ENCODE measurements at regions not wholly inside any gene's neighbourhood (a gene's known extent, or its start where the extent isn't known, plus 50 kb on each side); places are given as distances from the start of the nearest gene placed in this dataset.

DNA sequence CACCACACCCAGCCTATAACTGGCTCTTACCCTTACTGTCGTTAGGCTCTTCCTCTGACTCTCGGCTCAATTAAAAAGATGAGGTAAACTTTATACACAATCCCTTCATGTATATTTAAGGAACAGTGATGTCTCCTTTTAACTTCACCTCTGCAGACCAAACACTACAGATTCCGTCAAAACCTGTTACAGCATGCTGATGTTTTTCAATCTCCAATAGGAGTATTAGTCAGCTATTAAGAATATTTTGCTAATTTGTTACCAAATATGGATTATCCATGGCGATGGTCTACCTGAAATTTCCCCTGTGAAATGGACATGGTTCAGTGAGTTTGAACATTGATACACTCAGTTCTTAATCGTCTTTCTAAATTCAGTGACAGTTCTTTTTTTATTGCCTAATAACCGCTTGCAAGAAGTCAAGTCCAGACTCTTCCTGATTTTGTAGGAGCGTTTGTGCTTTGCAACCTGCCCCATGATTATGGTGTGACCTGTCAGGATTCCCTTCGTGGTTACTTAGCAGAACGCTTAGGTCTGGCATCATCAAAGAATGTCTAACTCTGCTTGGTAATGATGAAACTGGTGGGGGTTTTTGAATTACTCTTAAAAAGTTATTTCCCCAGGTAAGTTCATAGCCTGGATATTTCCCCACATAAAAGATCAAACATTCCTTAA, 72.2 kb upstream of the STOX2 start:
- no peak overlapping the region for H3K4me3 ChIP-seq (ENCODE audit: low read depth, low read length)
- TF ChIP-seq, protein P1, sequence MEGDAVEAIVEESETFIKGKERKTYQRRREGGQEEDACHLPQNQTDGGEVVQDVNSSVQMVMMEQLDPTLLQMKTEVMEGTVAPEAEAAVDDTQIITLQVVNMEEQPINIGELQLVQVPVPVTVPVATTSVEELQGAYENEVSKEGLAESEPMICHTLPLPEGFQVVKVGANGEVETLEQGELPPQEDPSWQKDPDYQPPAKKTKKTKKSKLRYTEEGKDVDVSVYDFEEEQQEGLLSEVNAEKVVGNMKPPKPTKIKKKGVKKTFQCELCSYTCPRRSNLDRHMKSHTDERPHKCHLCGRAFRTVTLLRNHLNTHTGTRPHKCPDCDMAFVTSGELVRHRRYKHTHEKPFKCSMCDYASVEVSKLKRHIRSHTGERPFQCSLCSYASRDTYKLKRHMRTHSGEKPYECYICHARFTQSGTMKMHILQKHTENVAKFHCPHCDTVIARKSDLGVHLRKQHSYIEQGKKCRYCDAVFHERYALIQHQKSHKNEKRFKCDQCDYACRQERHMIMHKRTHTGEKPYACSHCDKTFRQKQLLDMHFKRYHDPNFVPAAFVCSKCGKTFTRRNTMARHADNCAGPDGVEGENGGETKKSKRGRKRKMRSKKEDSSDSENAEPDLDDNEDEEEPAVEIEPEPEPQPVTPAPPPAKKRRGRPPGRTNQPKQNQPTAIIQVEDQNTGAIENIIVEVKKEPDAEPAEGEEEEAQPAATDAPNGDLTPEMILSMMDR (IDR thresholded peaks at IDR 0.05; ENCODE audit: low read depth, low read length, missing control alignments): no peak
- DNase-seq (ENCODE audit: low read depth): no peak

DNA sequence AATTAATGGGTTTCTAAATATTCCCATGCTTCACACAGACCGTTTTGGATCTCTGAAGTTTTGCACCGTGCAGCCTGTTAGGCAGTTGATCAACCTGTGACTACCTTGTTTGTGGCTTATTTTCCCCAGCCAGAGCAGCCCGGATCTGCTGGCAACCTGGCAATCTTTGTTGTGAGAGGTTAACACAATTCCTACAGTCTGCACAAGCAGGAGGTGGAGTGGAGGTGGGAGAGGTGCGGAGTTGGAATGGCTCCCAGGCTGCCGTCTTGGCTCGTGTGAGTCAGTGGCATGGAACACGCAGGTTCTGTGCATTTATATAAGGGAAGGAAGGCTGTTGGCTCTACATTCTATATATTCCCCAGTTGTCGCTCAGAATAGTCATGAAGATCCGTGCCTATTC, 70.9 kb upstream of the STOX2 start:
- TF ChIP-seq, protein P1 (IDR thresholded peaks at IDR 0.05; ENCODE audit: low read depth, low read length, missing control alignments): no peak
- no peak for DNase-seq (ENCODE audit: low read depth)
- no peak overlapping the region for H3K4me3 ChIP-seq (ENCODE audit: low read depth, low read length)

DNA sequence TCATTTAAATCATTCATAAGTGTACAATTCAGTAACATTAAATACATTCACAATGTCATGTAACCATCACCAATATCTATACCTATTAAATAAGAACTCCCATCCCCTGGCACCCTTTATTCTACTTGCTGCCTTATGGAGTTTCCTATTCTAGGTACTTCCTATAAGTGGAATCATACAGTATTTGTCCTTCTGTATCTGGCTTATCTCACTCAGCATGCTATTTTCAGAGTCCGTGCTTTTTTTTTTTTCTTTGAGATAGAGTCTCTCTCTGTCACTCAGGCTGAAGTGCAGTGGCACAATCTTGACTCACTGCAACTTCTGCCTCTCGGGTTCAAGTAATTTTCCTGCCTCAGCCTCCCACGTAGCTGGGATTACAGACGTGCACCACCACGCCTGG, 67.9 kb upstream of the STOX2 start:
- no peak for DNase-seq (ENCODE audit: low read depth)
- no peak overlapping the region for H3K4me3 ChIP-seq (ENCODE audit: low read depth, low read length)
- TF ChIP-seq, protein P1 (IDR thresholded peaks at IDR 0.05; ENCODE audit: low read depth, low read length, missing control alignments): no peak

DNA sequence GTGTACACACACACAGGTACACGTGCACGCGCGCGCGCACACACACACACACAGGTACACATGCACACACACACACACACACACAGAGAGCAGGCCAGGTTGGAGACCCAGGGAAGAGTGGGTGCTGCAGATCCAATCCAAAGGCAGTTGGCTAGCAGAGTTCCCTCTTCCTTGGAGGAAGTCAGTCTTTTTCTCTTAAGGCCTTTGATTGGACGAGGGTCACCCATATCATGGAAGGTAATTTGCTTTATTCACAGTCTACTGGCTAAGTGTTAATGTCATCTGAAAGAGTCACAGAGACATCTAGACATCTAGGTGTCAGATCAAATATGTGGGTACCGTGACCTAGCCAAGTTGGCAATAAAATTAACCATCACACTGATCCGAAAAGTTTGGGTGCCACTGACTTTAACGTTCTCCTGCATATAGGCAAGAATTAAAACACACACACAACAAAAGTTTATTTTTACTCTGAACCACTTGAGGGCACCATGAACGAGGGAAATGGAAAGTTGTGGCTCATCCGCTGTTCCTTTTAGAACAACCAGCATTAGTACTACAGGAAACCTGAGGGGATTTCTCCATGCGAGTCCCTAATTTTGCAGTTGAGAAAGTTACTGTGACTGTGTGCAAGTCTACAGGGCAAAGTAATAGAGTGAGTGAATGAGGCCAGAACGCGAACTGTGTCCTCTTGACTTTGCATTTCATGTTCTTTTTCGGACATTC, 66.0 kb upstream of the STOX2 start:
- no peak overlapping the region for H3K4me3 ChIP-seq (ENCODE audit: low read depth, low read length)
- TF ChIP-seq, protein P1 (IDR thresholded peaks at IDR 0.05; ENCODE audit: low read depth, low read length, missing control alignments): no peak
- no peak for DNase-seq (ENCODE audit: low read depth)

DNA sequence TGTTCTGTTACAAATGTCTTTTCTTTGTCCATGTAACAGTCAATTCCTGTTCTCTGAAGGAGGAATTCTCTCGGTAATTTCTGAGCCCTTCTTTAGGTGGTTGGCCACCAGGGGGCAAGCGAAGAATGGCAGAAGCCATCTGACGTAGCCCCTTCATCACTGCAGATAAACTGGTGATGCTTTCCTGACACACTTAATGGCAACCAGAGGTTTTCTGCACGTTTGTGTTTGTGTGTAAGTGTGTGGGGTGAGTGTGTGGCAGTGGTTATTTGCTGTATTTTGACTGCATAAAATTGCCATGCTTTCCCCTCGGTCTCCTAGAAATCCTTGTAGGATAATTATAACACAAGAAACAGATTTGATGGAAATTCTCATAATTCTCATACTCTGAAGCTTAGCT, 64.8 kb upstream of the STOX2 start:
- TF ChIP-seq, protein P1 (IDR thresholded peaks at IDR 0.05; ENCODE audit: low read depth, low read length, missing control alignments): peak; percentile 76
- DNase-seq (ENCODE audit: low read depth): peak; percentile 35
- no peak overlapping the region for H3K4me3 ChIP-seq (ENCODE audit: low read depth, low read length)

DNA sequence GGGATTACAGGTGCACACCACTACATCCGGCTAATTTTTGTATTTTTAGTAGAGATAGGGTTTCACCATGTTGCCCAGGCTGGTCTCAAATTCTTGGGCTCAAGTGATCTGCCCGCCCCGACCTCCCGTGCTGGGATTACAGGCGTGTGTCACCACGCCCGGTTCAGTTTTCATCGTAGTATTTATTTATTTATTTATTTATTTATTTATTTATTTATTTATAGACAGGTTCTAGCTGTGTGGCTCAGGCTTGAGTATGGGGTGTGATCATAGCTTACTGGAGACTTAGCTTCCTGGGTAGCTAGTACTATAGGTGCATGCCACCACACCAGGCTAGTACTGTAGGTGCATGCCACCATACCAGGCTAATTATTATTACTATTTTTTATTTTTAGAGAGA, 64.1 kb upstream of the STOX2 start:
- DNase-seq (ENCODE audit: low read depth): no peak
- TF ChIP-seq, protein P1 (IDR thresholded peaks at IDR 0.05; ENCODE audit: low read depth, low read length, missing control alignments): no peak
- no peak overlapping the region for H3K4me3 ChIP-seq (ENCODE audit: low read depth, low read length)
